Omental fat pad (tissue), 3 donors: ENCODE measurements at regions not wholly inside any gene's neighbourhood (a gene's known extent, or its start where the extent isn't known, plus 50 kb on each side); places are given as distances from the start of the nearest gene placed in this dataset.
"Not testable (repeated sequence)": the region's sequence is repeated elsewhere in the genome, so short reads cannot be mapped to it uniquely, and the experiment has no call there.

Experiments used
- ATAC-seq: fragments of 150-250 bp; one replicate; pipeline ENCODE4 v1.9.1; 2016; ENCODE audit warnings: mild to moderate bottlenecking, moderate library complexity; ENCODE audit not compliant: low FRiP score
- DNase-seq: peaks from one replicate; pipeline ENCODE4 v3.0.0-alpha.2; 2019; ENCODE audit warnings: low spot score
- CTCF ChIP-seq, 3 donors: fragments of 450-650 bp; IDR thresholded peaks; one replicate each; pipeline ENCODE4 v1.5.1; 2016 to 2017; ENCODE audit warnings: antibody characterized with exemption in 3 of 3, mild to moderate bottlenecking in 3 of 3, moderate library complexity in 2 of 3

GRCh38 chr2:67576226-67576625 is 179.1 kb downstream of the ETAA1 start:
- ATAC-seq: no peak
- DNase-seq: no peak
- TF ChIP-seq CTCF (IDR thresholded peaks at IDR 0.05): no peak

GRCh38 chr2:67576991-67577390 is 179.9 kb downstream of the ETAA1 start:
- ATAC-seq (no peak), DNase-seq (no peak)
- no peak for TF ChIP-seq CTCF (IDR thresholded peaks at IDR 0.05)

DNA sequence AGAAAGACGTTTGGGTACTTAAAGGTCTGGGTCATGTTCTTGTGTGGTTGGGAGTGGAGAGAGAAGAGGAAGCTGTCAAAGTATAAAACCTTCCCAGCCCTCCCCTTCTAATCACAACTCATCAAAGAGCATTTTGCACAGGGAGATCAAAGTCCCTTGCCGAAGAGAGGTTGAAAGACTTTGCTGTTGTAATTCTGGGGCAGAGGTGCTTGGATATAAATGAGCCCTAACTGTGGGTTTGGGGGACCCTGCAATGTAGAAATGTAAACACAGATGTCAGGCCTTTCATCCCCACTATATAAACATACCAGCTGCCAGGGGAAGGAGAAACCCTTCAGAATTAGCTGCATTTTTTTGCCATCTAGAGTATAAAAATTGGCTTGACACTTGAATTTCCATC is 182.1 kb downstream of the ETAA1 start:
- TF ChIP-seq CTCF (IDR thresholded peaks at IDR 0.05): no peak
- DNase-seq (no peak), ATAC-seq (no peak)

DNA sequence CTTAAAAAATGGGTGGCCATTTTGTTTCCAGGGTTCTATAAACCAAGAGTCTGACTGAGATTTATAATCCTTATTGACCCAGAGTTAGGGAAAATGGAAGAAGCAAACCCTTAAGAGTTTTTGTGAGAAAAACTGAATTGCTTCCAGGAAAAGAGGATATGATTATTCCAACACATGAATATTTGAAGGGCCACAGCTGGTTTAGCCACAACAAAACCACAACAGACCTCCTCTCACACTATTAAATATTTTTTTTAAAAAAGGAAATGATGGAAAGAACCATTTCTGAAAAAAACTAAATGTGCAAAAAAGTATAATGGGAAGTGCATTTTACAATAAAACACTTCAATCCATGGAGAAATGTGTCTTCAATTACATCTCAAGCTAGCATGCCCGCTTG is 182.7 kb downstream of the ETAA1 start:
- TF ChIP-seq CTCF (IDR thresholded peaks at IDR 0.05): no peak
- no peak for DNase-seq
- ATAC-seq: no peak

DNA sequence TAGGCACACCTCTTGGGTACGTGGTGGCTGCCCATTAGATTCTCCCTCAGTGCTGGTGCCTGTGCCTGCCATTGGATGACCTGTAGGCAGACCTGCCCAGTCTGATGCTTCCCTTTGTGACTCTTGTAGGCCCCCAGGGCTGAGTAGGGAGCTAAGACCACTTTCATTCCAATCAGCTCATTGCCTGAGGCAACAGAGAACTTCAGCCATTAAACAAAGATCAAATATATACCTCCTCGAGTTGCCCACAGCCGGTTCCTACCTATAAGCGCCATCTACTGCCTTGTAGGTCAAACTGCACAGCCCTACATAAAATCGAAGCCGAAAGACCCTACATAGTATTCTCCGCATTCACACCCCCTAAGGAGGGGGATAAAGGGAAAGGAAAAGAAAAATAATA is 184.6 kb downstream of the ETAA1 start:
- TF ChIP-seq CTCF (IDR thresholded peaks at IDR 0.05): no peak
- no peak for ATAC-seq
- no peak for DNase-seq

DNA sequence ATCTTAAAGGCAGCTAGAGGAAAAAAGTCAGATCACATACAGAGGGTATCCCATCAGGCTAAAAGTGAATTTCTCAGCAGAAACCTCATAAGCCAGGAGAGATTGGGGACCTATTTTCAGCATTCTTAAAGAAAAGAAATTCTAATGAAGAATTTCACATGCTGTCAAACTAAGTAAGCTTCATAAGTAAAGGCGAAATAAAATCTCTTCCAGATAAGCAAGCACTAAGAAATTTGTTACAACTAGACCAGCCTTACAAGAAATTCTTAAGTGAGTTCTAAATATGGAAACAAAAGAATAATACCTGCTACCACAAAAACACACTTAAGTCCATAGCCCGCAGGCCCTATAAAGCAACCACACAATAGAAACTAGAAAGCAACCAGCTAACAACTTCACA is 186.1 kb downstream of the ETAA1 start:
- no peak for TF ChIP-seq CTCF (IDR thresholded peaks at IDR 0.05)
- no peak for ATAC-seq
- no peak for DNase-seq

GRCh38 chr2:67585400-67585799 is 188.3 kb downstream of the ETAA1 start:
- ATAC-seq: no peak
- no peak for TF ChIP-seq CTCF (IDR thresholded peaks at IDR 0.05)

GRCh38 chr2:67589121-67589520 is 192.0 kb downstream of the ETAA1 start:
- ATAC-seq, DNase-seq: not testable (repeated sequence)

More at GRCh38 chr2:67585400-67585799, 188.3 kb downstream of the ETAA1 start:
- no peak for DNase-seq

DNA sequence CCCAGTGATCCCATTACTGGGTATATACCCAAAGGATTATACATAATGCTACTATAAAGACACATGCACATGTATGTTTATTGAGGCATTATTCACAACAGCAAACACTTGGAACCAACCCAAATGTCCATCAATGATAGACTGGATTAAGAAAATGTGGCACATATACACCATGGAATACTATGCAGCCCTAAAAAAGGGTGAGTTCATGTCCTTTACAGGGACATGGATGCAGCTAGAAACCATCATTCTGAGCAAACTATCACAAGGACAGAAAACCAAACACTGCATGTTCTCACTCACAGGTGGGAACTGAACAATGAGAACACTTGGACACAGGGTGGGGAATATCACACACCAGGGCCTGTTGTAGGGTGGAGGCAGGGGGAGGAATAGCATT is 197.4 kb downstream of the ETAA1 start:
- not testable (repeated sequence) for DNase-seq, ATAC-seq
